HG03469 (cell line): ENCODE measurements at regions not wholly inside any gene's neighbourhood (a gene's known extent, or its start where the extent isn't known, plus 50 kb on each side); places are given as distances from the start of the nearest gene placed in this dataset.

ENCODE experiments used
- ATAC-seq: cut with Tn5 transposase; IDR thresholded peaks from one replicate; pipeline ENCODE4 v1.9.1; 2021; ENCODE audit warnings: mild to moderate bottlenecking, moderate library complexity, moderate number of reproducible peaks; ENCODE audit not compliant: unreplicated experiment

- ATAC-seq, result no peak
Observed at GRCh38 chr6:114404339-114404955, 61.6 kb upstream of the HS3ST5 start.

GRCh38 chr6:114403858-114404257 is 61.0 kb upstream of the HS3ST5 start:
- ATAC-seq, result no peak

- ATAC-seq, result no peak
Observed at GRCh38 chr6:114398481-114398880, 55.7 kb upstream of the HS3ST5 start.
